ENCODE measurements at regions not wholly inside any gene's neighbourhood (a gene's known extent, or its start where the extent isn't known, plus 50 kb on each side); places are given as distances from the start of the nearest gene placed in this dataset.

DNA sequence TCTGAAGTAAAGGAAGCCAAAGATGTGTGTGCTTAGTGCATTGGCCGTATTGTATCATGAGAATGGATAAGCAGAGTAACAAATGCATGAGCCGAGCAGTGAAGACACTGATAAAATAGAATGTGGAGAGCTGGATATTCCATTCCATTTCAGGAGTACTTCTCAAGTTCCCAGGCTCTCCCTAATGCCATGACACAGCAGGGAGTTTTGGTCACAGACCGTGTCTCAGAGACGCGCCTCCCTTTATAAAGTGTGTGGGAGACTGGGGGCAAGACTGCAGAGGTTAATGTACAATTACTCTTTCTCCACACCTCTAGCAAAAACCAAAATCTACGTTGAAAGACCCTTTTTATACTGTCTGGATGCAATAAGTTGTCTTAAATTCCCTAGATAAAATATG, 575.6 kb downstream of the EFNB2 start:
- H2AFZ ChIP-seq (ENCODE audit: low read length) = no peak overlapping the region
- H3K4me2 ChIP-seq (ENCODE audit: low read length) = no peak overlapping the region
- H3K9me3 ChIP-seq (ENCODE audit: low read length) = no peaks in the 10 kb centered on the region
- no peak for TF ChIP-seq EZH2phosphoT487 (IDR thresholded peaks at IDR 0.05; ENCODE audit: borderline replicate concordance, low read depth, low read length)
- TF ChIP-seq, protein P1, sequence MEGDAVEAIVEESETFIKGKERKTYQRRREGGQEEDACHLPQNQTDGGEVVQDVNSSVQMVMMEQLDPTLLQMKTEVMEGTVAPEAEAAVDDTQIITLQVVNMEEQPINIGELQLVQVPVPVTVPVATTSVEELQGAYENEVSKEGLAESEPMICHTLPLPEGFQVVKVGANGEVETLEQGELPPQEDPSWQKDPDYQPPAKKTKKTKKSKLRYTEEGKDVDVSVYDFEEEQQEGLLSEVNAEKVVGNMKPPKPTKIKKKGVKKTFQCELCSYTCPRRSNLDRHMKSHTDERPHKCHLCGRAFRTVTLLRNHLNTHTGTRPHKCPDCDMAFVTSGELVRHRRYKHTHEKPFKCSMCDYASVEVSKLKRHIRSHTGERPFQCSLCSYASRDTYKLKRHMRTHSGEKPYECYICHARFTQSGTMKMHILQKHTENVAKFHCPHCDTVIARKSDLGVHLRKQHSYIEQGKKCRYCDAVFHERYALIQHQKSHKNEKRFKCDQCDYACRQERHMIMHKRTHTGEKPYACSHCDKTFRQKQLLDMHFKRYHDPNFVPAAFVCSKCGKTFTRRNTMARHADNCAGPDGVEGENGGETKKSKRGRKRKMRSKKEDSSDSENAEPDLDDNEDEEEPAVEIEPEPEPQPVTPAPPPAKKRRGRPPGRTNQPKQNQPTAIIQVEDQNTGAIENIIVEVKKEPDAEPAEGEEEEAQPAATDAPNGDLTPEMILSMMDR (conservative IDR thresholded peaks at IDR 0.05; ENCODE audit: low read length) = no peak
- H3K9me2 ChIP-seq (ENCODE audit: insufficient read depth, low read length) = no peaks in the 10 kb centered on the region
- BruUV-seq (replicated peaks) = no TSS peak
- H3K79me2 ChIP-seq (ENCODE audit: insufficient read depth, low read depth, low read length) = no peaks in the 10 kb centered on the region
- H3K4me3 ChIP-seq (ENCODE audit: low read depth, low read length, poor library complexity, severe bottlenecking) = no peak overlapping the region
- no peaks in the 10 kb centered on the region for H3K4me1 ChIP-seq (ENCODE audit: insufficient read depth, low read length, poor library complexity, severe bottlenecking)
- DNase-seq (ENCODE audit: low spot score) = no peak
- no peaks in the 10 kb centered on the region for H4K20me1 ChIP-seq (ENCODE audit: insufficient read depth, low read length)
- intact Hi-C loops (cut with micrococcal nuclease; ENCODE audit: unreplicated experiment) = no loop called here
- H3K27ac ChIP-seq (ENCODE audit: low read depth, low read length, poor library complexity, severe bottlenecking) = no peak overlapping the region
- POLR2A ChIA-PET = interaction anchor here (0.5 kb wide), 1 partner anchor 701 kb away, joined by 3 read pairs; no protein-coding TSS in a partner anchor
- CTCF ChIA-PET (ENCODE audit: unreplicated experiment) = no interaction called here
- H3K36me3 ChIP-seq (ENCODE audit: insufficient read depth, low read length) = no peaks in the 10 kb centered on the region

DNA sequence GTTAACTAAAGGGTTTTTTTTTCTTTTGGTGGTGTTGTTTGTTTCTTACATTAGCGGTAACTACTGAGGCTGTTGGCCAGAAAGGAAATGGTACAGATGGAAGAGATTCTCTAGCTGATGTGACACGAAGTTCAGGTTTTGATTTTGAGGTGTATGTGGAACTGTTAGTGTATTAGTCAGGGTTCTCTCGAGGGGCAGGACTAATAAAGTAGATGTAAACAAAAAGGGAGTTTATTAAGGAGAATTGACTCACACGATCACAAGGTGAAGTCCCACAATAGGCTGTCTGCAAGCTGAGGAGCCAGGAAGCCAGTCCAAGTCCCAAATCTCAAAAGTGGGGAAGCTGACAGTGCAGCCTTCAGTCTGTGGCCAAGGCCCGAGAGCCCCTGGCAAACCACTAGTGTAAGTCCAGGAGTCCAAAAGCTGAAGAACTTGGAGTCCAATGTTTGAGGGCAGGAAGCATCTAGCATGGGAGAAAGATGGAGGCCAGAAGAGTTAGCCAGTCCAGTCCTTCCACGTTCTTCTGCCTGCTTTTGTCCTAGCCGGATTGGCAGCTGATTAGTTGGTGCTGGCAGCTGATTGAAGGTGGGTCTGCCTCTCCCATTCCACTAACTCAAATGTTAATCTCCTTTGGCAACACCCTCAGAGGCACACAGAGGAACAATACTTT, 577.6 kb downstream of the EFNB2 start:
- Histone ChIP-seq H3K4me2 (ENCODE audit: low read length) (no peak overlapping the region), H3K36me3 (ENCODE audit: insufficient read depth, low read length) (no peaks in the 10 kb centered on the region), H3K9me2 (ENCODE audit: insufficient read depth, low read length) (no peaks in the 10 kb centered on the region), H3K79me2 (ENCODE audit: insufficient read depth, low read depth, low read length) (no peaks in the 10 kb centered on the region), H3K27ac (ENCODE audit: low read depth, low read length, poor library complexity, severe bottlenecking) (no peak overlapping the region), H3K9me3 (ENCODE audit: low read length) (no peaks in the 10 kb centered on the region), H3K4me3 (ENCODE audit: low read depth, low read length, poor library complexity, severe bottlenecking) (no peak overlapping the region), H4K20me1 (ENCODE audit: insufficient read depth, low read length) (no peaks in the 10 kb centered on the region), H3K4me1 (ENCODE audit: insufficient read depth, low read length, poor library complexity, severe bottlenecking) (no peaks in the 10 kb centered on the region), H2AFZ (ENCODE audit: low read length) (no peak overlapping the region)
- intact Hi-C loops (cut with micrococcal nuclease; ENCODE audit: unreplicated experiment) = no loop called here
- TF ChIP-seq EZH2phosphoT487 (IDR thresholded peaks at IDR 0.05; ENCODE audit: borderline replicate concordance, low read depth, low read length) = no peak
- TF ChIP-seq, protein P1 (conservative IDR thresholded peaks at IDR 0.05; ENCODE audit: low read length) = no peak
- DNase-seq (ENCODE audit: low spot score) = no peak
- ChIA-PET POLR2A (interaction anchor here (0.7 kb wide), 1 partner anchor 174 kb away, joined by 3 read pairs; no protein-coding TSS in a partner anchor), CTCF (ENCODE audit: unreplicated experiment) (no interaction called here)
- BruUV-seq (replicated peaks) = no TSS peak

DNA sequence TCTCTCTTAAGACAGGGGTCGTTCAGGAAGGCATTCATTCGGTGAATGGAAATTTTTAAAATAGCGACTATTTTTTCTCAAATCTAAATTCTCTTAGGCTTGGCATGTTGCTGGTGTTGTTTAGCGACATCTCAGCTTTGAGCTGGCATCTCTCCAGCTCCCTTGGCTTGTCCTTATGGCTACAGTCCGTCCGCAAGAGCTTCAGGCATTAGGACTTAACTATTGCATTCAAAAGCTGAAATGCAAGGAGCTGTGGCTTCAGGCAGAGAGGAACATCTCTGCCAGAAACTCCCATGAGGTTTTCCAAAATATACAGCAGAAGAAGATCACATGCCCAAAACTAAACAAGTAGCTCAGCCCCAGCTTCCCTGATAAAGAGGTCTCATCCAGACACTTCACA, 578.5 kb downstream of the EFNB2 start:
- Histone ChIP-seq H3K9me3 (ENCODE audit: low read length) (no peaks in the 10 kb centered on the region), H3K4me2 (ENCODE audit: low read length) (no peak overlapping the region), H3K36me3 (ENCODE audit: insufficient read depth, low read length) (no peaks in the 10 kb centered on the region), H3K79me2 (ENCODE audit: insufficient read depth, low read depth, low read length) (no peaks in the 10 kb centered on the region), H3K4me3 (ENCODE audit: low read depth, low read length, poor library complexity, severe bottlenecking) (no peak overlapping the region), H3K27ac (ENCODE audit: low read depth, low read length, poor library complexity, severe bottlenecking) (no peak overlapping the region), H2AFZ (ENCODE audit: low read length) (no peak overlapping the region), H4K20me1 (ENCODE audit: insufficient read depth, low read length) (no peaks in the 10 kb centered on the region), H3K9me2 (ENCODE audit: insufficient read depth, low read length) (no peaks in the 10 kb centered on the region), H3K4me1 (ENCODE audit: insufficient read depth, low read length, poor library complexity, severe bottlenecking) (no peaks in the 10 kb centered on the region)
- no peak for DNase-seq (ENCODE audit: low spot score)
- ChIA-PET CTCF (ENCODE audit: unreplicated experiment) (no interaction called here), POLR2A (no interaction called here)
- no TSS peak for BruUV-seq (replicated peaks)
- TF ChIP-seq EZH2phosphoT487 (IDR thresholded peaks at IDR 0.05; ENCODE audit: borderline replicate concordance, low read depth, low read length) = no peak
- TF ChIP-seq, protein P1 (conservative IDR thresholded peaks at IDR 0.05; ENCODE audit: low read length) = no peak
- intact Hi-C loops (cut with micrococcal nuclease; ENCODE audit: unreplicated experiment) = no loop called here

Data from OCI-LY7 (cell line).